SK-N-SH treated with all-trans-retinoic acid at 6 μM for 48 hours (cell line): ENCODE measurements at regions not wholly inside any gene's neighbourhood (a gene's known extent, or its start where the extent isn't known, plus 50 kb on each side); places are given as distances from the start of the nearest gene placed in this dataset.

Source experiments
- ATAC-seq: fragments of 200-7000 bp; cut with Tn5 transposase; 3 replicates; pipeline ENCODE4 v1.9.1; 2020; ENCODE audit warnings: mild to moderate bottlenecking, moderate library complexity
- ARNTL ChIP-seq: fragments of 450-650 bp; formaldehyde crosslinking; IDR thresholded peaks from 2 replicates; pipeline ENCODE4 v1.5.0; 2020; ENCODE audit warnings: low read depth, mild to moderate bottlenecking, moderate library complexity, borderline replicate concordance
- CREB5 ChIP-seq: fragments of 250-450 bp; sonication (Bioruptor Pico); IDR thresholded peaks from 2 replicates; pipeline ENCODE4 v1.5.1; 2020; ENCODE audit warnings: low read depth, mild to moderate bottlenecking, moderate library complexity
- CSDC2 ChIP-seq: fragments of 250-450 bp; sonication (Bioruptor Pico); IDR thresholded peaks from 2 replicates; pipeline ENCODE4 v1.5.0; 2020; ENCODE audit warnings: mild to moderate bottlenecking, moderate library complexity
- CSRNP3 ChIP-seq: fragments of 250-450 bp; sonication (Bioruptor Pico); IDR thresholded peaks from 2 replicates; pipeline ENCODE4 v1.5.1; 2021; ENCODE audit warnings: mild to moderate bottlenecking, moderate library complexity
- GLIS3 ChIP-seq: fragments of 250-450 bp; sonication (Bioruptor Pico); IDR thresholded peaks from 2 replicates; pipeline ENCODE4 v1.5.0; 2020; ENCODE audit warnings: mild to moderate bottlenecking, moderate library complexity
- ISL1 ChIP-seq: fragments of 250-450 bp; sonication (Bioruptor Pico); IDR thresholded peaks from 2 replicates; pipeline ENCODE4 v2.1.2; 2022; ENCODE audit warnings: mild to moderate bottlenecking, moderate library complexity
- OSR1 ChIP-seq: fragments of 250-450 bp; sonication (Bioruptor Pico); IDR thresholded peaks from 2 replicates; pipeline ENCODE4 v1.8.0; 2022; ENCODE audit warnings: moderate library complexity, mild to moderate bottlenecking, inconsistent platforms
- PATZ1 ChIP-seq: fragments of 250-450 bp; sonication (Bioruptor Pico); IDR thresholded peaks from 2 replicates; pipeline ENCODE4 v1.8.0; 2020; ENCODE audit warnings: mild to moderate bottlenecking, moderate library complexity, borderline replicate concordance
- POU6F1 ChIP-seq: fragments of 250-450 bp; sonication (Bioruptor Pico); IDR thresholded peaks from 2 replicates; pipeline ENCODE4 v1.8.0; 2021; ENCODE audit warnings: low read depth, mild to moderate bottlenecking, moderate library complexity, borderline replicate concordance
- PPARA ChIP-seq: fragments of 250-450 bp; sonication (Bioruptor Pico); IDR thresholded peaks from 2 replicates; pipeline ENCODE4 v1.5.0; 2020; ENCODE audit warnings: mild to moderate bottlenecking, borderline replicate concordance
- SNAI2 ChIP-seq: fragments of 250-450 bp; sonication (Bioruptor Pico); IDR thresholded peaks from 2 replicates; pipeline ENCODE4 v1.5.0; 2020; ENCODE audit warnings: mild to moderate bottlenecking, moderate library complexity
- TCF4 ChIP-seq: fragments of 250-450 bp; sonication (Bioruptor Pico); IDR thresholded peaks from 2 replicates; pipeline ENCODE4 v1.8.0; 2021; ENCODE audit warnings: mild to moderate bottlenecking, moderate library complexity, borderline replicate concordance
- TOX ChIP-seq: fragments of 250-450 bp; sonication (Bioruptor Pico); IDR thresholded peaks from 2 replicates; pipeline ENCODE4 v1.8.0; 2021; ENCODE audit warnings: mild to moderate bottlenecking, moderate library complexity, borderline replicate concordance
- TSHZ2 ChIP-seq: fragments of 250-450 bp; sonication (Bioruptor Pico); IDR thresholded peaks from 2 replicates; pipeline ENCODE4 v1.5.0; 2020; ENCODE audit warnings: mild to moderate bottlenecking, moderate library complexity
- ZC3H10 ChIP-seq: fragments of 250-450 bp; sonication (Bioruptor Pico); IDR thresholded peaks from 2 replicates; pipeline ENCODE4 v1.5.1; 2021; ENCODE audit warnings: mild to moderate bottlenecking, moderate library complexity
- ZFP3 ChIP-seq: fragments of 250-450 bp; sonication (Bioruptor Pico); IDR thresholded peaks from 2 replicates; pipeline ENCODE4 v1.5.0; 2020; ENCODE audit warnings: mild to moderate bottlenecking, moderate library complexity
- ZNF70 ChIP-seq: fragments of 450-650 bp; formaldehyde crosslinking; IDR thresholded peaks from 2 replicates; pipeline ENCODE4 v1.5.0; 2020; ENCODE audit warnings: mild to moderate bottlenecking, moderate library complexity
- ZNF8 ChIP-seq: fragments of 450-650 bp; formaldehyde crosslinking; IDR thresholded peaks from 2 replicates; pipeline ENCODE4 v1.5.0; 2020; ENCODE audit warnings: mild to moderate bottlenecking, moderate library complexity

- no peak for TF ChIP-seq CREB5
- no peak for TF ChIP-seq POU6F1 (CRISPR knock-in tag)
- no peak for TF ChIP-seq OSR1
- no peak for TF ChIP-seq ZFP3 (CRISPR knock-in tag)
- TF ChIP-seq GLIS3 (CRISPR knock-in tag): no peak
- TF ChIP-seq TOX (CRISPR knock-in tag): no peak
- no peak for TF ChIP-seq ISL1 (CRISPR knock-in tag)
- no peak for TF ChIP-seq ZNF8 (CRISPR knock-in tag)
- no peak for TF ChIP-seq CSDC2 (CRISPR knock-in tag)
These were observed 485.7 kb downstream of the FOXO1 start (continued) for GRCh38 chr13:40180776-40181175.

GRCh38 chr13:40181203-40181845, 485.1 kb downstream of the FOXO1 start:
- ATAC-seq: no peak
- TF ChIP-seq ZNF8 (CRISPR knock-in tag) (peak; percentile 34; the same call in 1 of the 2 replicates), TCF4 (CRISPR knock-in tag) (0 out of 2 replicates have a peak, but pooled peaks have one; percentile 25), TSHZ2 (CRISPR knock-in tag) (no peak)

- ATAC-seq: no peak
- TF ChIP-seq ZC3H10 (CRISPR knock-in tag): no peak
- TF ChIP-seq TSHZ2 (CRISPR knock-in tag): no peak
- TF ChIP-seq ZNF8 (CRISPR knock-in tag): no peak
- no peak for TF ChIP-seq OSR1
- TF ChIP-seq ZNF70 (CRISPR knock-in tag): no peak
- no peak for TF ChIP-seq CSRNP3 (CRISPR knock-in tag)
- no peak for TF ChIP-seq ARNTL (CRISPR knock-in tag)
- TF ChIP-seq ZFP3 (CRISPR knock-in tag): no peak
- no peak for TF ChIP-seq CREB5
These were observed 483.9 kb downstream of the FOXO1 start for GRCh38 chr13:40182591-40182990.

GRCh38 chr13:40185414-40185813, 481.0 kb downstream of the FOXO1 start:
- TF ChIP-seq ZFP3 (CRISPR knock-in tag): no peak
- TF ChIP-seq PPARA (CRISPR knock-in tag): no peak
- TF ChIP-seq TOX (CRISPR knock-in tag): no peak
- no peak for TF ChIP-seq TSHZ2 (CRISPR knock-in tag)
- TF ChIP-seq ZC3H10 (CRISPR knock-in tag): no peak
- TF ChIP-seq SNAI2 (CRISPR knock-in tag): no peak
- TF ChIP-seq ZNF70 (CRISPR knock-in tag): no peak
- TF ChIP-seq PATZ1 (CRISPR knock-in tag): no peak
- ATAC-seq: no peak
